Raji (cell line): ENCODE measurements at regions not wholly inside any gene's neighbourhood (a gene's known extent, or its start where the extent isn't known, plus 50 kb on each side); places are given as distances from the start of the nearest gene placed in this dataset.

Experiments
- POLR2A ChIP-seq: IDR thresholded peaks from 2 replicates; pipeline ENCODE4 v1.6.1; 2011; ENCODE audit warnings: low read depth, low read length, control low read depth; ENCODE audit not compliant: insufficient read depth

GRCh38 chr1:178595491-178595890 lies 82.6 kb downstream of the TEX35 start:
- TF ChIP-seq POLR2A = no peak

GRCh38 chr1:178599087-178599486 lies 86.2 kb downstream of the TEX35 start:
- no peak for TF ChIP-seq POLR2A

- TF ChIP-seq POLR2A = no peak
Measured at GRCh38 chr1:178599745-178600144, 86.8 kb downstream of the TEX35 start.

- TF ChIP-seq POLR2A = no peak
Measured at GRCh38 chr1:178603926-178604325, 91.0 kb downstream of the TEX35 start.

- no peak for TF ChIP-seq POLR2A
Measured at GRCh38 chr1:178606839-178607238, 93.9 kb downstream of the TEX35 start.

GRCh38 chr1:178607718-178608408 lies 95.0 kb downstream of the TEX35 start:
- TF ChIP-seq POLR2A = no peak

GRCh38 chr1:178609015-178609414 lies 96.1 kb downstream of the TEX35 start:
- no peak for TF ChIP-seq POLR2A

- TF ChIP-seq POLR2A = no peak
Measured at GRCh38 chr1:178612261-178612660, 99.4 kb downstream of the TEX35 start.

GRCh38 chr1:178613271-178613945 lies 100.5 kb downstream of the TEX35 start:
- TF ChIP-seq POLR2A = no peak

GRCh38 chr1:178614286-178614685 lies 101.4 kb downstream of the TEX35 start:
- TF ChIP-seq POLR2A = no peak

- TF ChIP-seq POLR2A = no peak
Measured at GRCh38 chr1:178619042-178619927, 105.8 kb upstream of the RALGPS2 start.

- TF ChIP-seq POLR2A = no peak
Measured at GRCh38 chr1:178620584-178621475, 104.2 kb upstream of the RALGPS2 start.

- no peak for TF ChIP-seq POLR2A
Measured at GRCh38 chr1:178621822-178622221, 103.2 kb upstream of the RALGPS2 start.

GRCh38 chr1:178625695-178626094 lies 99.3 kb upstream of the RALGPS2 start:
- TF ChIP-seq POLR2A = no peak

- no peak for TF ChIP-seq POLR2A
Measured at GRCh38 chr1:178627037-178627436, 98.0 kb upstream of the RALGPS2 start.
